HG03280 (cell line): ENCODE measurements at regions not wholly inside any gene's neighbourhood (a gene's known extent, or its start where the extent isn't known, plus 50 kb on each side); places are given as distances from the start of the nearest gene placed in this dataset.
"Not testable (repeated sequence)": the region's sequence is repeated elsewhere in the genome, so short reads cannot be mapped to it uniquely, and the experiment has no call there.

Experiments
- ATAC-seq: cut with Tn5 transposase; IDR thresholded peaks from one replicate; pipeline ENCODE4 v1.9.1; 2021; ENCODE audit warnings: mild to moderate bottlenecking, moderate library complexity; ENCODE audit not compliant: unreplicated experiment

- ATAC-seq, result not testable (repeated sequence)
These were observed 667.0 kb upstream of the ANKRD30A start for GRCh38 chr10:36458437-36458836.

GRCh38 chr10:36457751-36458150 is 667.6 kb upstream of the ANKRD30A start:
- ATAC-seq, result no peak

DNA sequence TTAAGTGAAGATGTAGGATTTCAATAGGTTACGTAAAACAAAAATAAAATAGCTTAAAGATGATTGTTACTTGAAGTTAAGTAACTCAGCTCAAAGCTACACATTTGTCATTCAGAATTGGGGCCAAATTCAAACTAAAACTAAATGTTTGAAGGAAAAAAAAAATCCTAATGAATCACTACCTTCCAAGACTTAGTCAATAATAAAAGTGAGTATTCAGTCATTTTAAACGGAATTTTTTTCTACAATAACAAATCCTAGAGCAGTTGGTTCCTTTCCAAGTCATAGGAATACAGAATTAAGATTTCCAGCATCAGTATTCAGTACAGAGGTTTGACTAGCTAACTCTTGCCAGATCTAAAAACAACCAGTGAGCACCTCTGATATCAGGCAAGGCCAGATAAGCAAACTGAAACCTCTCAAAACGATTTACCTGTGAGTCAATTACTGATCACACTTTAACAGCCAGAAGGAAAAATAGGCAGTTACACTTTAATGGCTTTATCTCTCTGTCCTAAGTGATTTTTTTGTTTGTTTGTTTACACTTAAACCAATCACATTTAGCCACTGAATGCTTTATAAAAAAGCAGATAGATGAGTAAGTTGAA is 669.8 kb upstream of the ANKRD30A start:
- no peak for ATAC-seq

GRCh38 chr10:36452851-36453250 is 672.5 kb upstream of the ANKRD30A start:
- no peak for ATAC-seq

- no peak for ATAC-seq
These were observed 673.9 kb upstream of the ANKRD30A start for GRCh38 chr10:36451391-36451970.

- no peak for ATAC-seq
These were observed 675.0 kb upstream of the ANKRD30A start for GRCh38 chr10:36450380-36450779.

- ATAC-seq, result no peak
These were observed 676.4 kb upstream of the ANKRD30A start for GRCh38 chr10:36448760-36449691.

- ATAC-seq, result no peak
These were observed 678.5 kb upstream of the ANKRD30A start for GRCh38 chr10:36446881-36447280.

GRCh38 chr10:36443233-36443632 is 682.2 kb upstream of the ANKRD30A start:
- no peak for ATAC-seq

DNA sequence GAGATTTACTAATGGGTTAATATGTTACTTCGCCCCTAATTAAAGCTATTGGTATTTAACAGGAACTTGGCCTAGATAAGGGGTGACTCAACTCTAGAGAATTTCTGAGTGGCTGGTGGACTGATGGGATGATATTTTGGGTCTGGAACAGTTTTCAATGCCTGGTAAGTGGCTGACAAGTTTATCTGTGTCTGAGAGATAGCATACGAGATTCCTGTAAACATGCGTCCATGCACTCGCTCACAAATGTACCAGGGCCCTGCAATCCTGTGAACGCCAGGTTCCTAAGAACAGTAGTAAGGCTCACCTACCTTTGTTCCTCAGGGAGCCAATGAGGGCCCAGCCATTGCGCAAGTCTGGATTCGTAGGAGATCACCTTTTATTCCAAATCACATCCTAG is 683.8 kb upstream of the ANKRD30A start:
- no peak for ATAC-seq

GRCh38 chr10:36440539-36440938 is 684.9 kb upstream of the ANKRD30A start:
- no peak for ATAC-seq

DNA sequence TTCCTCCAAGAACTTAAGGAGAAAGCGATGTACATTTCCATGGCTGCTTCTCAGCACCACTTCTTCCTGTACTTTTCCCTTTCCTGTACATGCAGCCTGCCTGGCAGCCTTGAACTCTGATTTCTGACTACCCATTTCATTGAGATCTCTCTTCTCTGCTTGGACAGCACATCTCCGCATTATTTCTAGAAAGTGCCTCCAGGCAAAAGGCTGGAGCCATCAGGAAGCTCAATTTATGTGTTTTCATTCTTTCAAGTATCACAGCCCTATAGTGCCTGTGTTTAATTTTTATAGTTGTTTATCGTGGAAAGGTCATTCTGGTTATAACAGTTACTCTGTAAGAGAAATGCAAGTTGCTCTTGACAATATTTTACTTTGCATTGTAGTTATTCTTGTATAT is 688.0 kb upstream of the ANKRD30A start:
- ATAC-seq, result no peak

GRCh38 chr10:36428507-36428906 is 696.9 kb upstream of the ANKRD30A start:
- no peak for ATAC-seq

GRCh38 chr10:36425131-36425797 is 700.1 kb upstream of the ANKRD30A start:
- ATAC-seq, result no peak

DNA sequence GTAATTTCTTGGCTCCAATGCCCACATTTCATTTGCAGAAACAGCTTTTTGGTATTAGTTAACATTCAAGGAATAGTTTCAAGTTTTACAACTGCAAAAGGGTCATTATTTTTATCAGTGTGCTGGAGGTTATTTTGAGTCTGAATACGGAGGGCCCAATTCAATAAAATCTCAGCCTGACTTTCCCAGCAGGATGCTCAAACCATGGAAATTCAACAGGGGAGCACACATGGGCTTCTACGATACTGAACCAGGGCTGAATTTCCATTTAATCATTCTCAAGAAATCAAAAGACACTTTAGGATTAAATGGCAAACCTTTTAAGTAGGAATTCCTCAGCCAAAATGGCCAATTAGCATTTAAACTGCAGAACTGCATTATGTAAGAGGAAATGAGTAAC is 700.9 kb upstream of the ANKRD30A start:
- no peak for ATAC-seq

DNA sequence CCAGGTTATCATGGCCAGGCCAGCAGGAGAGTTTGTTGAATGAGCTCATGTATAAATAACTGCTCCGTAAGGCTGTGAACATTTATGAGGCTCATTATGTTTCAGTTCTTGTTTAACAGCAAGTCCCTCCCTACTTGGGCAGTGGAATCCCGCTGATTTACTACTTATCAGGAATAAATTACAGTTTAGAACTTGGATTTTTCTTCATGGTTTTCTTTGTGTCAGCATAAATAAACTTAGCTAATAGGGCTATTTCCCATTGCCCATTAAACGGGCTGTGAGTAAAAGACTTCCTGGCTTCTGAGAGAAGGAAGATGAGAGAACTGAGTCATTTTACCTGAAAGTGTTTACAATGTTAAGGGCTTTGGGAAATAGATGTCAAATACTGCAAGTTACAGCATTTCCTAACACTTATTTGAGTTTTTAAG is 701.6 kb upstream of the ANKRD30A start:
- ATAC-seq, result no peak

- ATAC-seq, result no peak
These were observed 703.4 kb upstream of the ANKRD30A start for GRCh38 chr10:36421992-36422391.

GRCh38 chr10:36416513-36416912 is 708.9 kb upstream of the ANKRD30A start:
- no peak for ATAC-seq

DNA sequence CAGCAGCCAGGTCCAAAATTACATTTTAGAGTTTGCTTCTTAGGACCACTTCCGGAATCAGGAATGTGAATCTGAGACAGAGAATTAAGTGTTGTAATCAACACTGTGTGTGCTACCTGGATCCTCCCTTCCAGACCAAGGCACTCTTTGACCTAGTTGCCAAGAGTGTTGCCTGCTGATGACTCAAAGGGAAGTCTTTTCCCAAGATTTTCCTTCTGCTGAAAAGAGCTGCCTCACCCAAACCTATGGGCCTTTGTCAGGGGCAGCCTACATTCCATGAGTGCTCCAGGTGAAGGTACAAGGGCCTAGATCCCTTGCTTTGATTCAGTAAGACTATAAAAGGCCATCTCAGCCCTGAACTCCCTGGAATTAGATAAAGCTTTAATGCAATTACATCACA is 712.5 kb upstream of the ANKRD30A start:
- no peak for ATAC-seq

GRCh38 chr10:36400238-36400637 is 725.2 kb upstream of the ANKRD30A start:
- ATAC-seq, result not testable (repeated sequence)

DNA sequence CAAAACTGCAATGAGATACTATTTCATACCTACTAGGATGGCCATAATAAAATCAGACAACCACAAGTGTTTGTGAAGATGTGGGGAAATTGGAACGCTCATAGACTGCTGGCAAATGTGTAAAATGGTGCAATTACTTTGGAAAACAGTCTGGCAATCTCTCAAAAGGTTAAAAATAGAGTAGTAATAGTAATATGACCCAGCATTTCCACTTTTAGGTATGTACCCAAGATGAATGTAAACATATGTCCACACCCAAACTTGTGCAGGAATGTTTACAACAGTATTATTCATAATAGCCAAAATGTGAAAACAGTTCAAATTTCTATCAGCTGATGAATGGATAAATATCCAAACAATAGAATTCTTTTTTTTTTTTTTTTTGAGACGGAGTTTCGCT is 731.6 kb upstream of the ANKRD30A start:
- no peak for ATAC-seq
